Umbilical cord (tissue), 1 donor: ENCODE measurements at regions not wholly inside any gene's neighbourhood (a gene's known extent, or its start where the extent isn't known, plus 50 kb on each side); places are given as distances from the start of the nearest gene placed in this dataset.
A peak's percentile ranks its signal among the peaks of the same experiment; 100 is the strongest.

Source experiments
- DNase-seq: peaks from one replicate; pipeline ENCODE4 v3.0.0-alpha.2; 2015; ENCODE audit warnings: low spot score

GRCh38 chr5:2187687-2188086 lies 305.0 kb upstream of the IRX4 start:
- DNase-seq: no peak

DNA sequence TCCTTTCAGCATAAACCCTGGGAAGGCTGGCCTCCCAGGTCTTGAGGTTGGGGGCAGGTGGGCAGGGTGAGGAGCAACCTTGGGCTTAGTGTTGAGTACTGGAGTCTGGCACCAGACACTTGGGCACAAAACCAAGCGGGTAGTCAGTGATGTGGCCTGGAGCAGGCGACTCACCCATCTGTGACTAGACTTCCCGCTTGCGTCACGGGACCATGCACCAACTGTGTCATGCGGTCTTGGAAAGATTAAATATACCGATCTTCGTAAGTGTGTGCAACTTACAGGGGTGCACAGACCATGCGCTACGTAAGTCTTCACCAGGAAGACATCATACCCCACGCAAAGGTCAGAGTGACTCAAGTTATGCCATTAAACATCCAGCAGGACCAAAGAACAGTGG lies 304.4 kb upstream of the IRX4 start:
- DNase-seq: no peak

DNA sequence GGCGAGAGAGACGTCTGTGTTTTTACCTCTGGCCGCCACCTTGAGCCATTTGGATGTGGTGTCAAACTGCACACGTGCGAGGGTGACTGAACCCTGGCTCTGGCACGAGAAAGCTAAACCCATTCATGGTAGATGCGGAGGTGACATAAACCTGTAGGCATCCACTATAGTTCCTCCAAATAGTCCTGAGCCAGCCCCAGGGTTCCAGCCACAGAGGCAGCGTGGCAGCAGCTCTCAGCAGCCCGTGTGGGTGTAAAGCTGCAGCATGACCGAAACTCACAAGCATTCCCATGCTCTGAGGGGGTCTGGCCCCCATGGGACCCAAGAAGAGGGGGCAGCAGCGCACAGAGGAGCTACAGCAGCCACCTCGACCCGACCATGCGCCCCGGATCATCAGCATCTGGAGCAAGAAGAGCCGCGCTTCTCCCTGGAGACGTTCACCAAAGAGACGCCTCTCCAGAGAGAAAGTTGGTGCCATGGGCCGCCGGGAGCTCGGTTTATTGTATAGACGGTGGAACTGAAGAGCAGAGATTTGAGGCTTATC lies 303.8 kb upstream of the IRX4 start:
- DNase-seq: no peak

DNA sequence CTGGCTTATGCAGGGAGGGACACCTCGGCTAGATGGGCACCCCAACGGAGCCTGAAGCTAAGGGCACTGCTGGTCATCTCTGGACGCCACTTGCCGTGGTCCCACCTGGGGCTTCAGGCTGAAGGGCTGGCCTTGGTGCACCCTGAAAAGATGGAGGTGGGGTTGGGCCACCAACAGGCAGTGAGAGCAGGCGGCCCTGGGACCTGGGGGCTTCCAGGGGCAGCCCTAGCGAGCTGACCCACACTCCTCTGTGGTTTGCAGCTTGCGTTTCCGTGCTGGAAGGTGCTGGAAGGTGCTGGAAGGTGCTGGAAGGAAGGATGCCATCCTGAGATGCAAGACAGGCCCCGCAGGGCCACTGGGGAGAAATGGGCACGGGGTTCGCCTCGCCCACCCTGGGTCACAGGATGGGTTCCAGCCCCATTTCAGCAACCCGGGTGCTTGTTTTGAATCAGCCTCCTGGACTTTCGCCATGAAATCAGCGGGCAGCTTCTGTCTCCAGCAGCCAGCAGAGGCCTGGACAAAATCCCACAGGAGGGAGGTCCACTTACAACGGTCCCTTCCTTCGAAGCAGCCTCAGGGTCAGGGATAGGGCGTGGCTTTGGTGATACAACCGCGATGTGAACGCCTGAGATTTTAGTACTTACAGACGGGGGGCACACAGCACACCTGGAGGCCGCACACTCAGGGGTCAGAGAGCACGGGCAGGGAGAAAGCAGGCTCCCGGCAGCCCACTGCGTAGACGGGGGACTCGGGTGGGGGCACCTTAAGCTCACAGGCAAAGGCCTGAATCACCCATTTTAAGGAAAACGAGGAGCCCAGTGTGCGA lies 303.1 kb upstream of the IRX4 start:
- no peak for DNase-seq

DNA sequence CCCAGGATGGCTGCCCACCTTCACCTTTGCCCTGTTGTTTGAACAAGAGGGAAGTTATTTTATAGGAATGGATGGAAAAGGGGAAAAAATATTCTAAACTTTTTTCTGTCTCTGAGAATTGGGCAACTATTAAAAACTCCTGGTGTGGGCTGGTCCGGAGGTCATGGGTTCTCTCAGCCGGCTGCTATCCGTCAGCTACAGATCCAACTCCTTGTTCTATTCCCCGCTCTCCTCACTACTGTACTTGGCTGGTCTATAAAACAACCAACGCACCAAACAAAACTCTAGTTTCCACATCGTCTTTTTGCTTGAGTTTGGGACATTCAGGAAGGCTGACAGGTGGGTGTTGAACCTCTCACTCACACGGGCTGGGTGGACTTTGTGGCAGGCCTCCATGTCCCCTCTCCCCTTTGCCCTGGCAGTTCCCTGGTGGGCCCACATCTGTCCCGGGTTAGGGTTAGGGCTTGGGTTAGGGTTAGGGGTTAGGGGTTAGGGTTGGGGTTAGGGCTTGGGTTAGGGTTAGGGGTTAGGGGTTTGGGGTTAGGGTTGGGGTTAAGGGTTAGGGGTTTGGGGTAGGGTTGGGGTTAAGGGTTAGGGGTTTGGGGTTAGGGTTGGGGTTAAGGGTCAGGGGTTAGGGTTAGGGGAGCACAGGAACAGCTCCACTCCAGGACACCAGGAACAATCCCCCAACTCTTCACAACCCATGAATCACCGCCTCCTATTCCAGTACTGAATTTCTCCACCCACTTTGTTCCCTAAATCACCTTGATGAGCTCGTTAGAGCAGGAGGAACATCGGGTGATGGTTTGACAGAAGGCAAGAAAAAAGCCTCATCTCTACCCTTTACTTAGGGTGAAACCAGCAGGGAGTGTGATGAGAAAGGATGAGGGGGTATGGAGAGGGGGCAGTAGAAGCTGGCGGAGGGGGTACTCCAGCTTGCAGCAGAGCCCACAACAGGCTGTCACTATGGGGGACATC lies 302.1 kb upstream of the IRX4 start:
- DNase-seq: no peak

GRCh38 chr5:2184026-2184366 lies 301.3 kb upstream of the IRX4 start:
- peak; percentile 44 for DNase-seq

DNA sequence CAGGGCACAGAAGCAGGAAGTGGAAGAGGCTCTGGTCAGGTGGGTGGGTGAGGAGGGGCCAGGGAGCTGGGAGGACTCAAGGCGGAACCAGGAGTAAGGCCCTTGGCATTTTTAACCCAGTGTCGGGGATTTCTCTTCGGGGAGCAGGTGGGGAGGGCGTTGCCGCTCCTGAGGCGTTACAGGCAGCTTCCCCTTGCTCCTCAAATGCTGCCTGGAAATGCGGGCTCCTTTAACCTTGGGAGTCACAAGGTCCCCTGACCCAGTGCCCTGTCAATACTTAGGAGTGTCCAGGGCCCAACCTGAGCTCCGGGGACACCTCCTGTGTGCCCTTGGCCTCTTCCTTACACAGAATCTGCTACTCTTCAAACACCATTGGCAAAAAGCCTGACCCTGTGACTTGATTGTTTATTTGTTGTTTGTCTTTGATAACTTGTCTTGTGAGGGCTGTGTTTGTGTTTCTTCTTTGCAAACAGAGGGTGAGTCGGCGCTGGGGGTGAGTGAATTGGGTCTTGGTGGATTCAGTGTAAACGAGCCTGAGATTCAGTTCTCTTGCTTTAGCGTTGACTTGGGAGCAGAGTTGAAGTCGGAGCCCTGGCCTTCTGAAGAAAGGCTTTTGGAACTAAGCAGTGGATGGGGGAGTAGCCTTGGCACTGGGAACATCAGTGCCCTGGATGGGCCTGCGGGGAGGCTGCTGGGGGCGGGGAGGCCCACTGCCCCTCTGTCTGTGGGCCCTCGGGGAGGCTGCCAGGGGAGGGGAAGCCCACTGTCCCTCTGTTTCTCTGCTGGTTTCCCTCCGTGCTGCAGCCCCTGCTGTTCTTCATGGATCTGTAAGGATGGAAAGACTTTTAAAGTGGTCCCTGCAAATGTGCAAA lies 300.7 kb upstream of the IRX4 start:
- DNase-seq: no peak

DNA sequence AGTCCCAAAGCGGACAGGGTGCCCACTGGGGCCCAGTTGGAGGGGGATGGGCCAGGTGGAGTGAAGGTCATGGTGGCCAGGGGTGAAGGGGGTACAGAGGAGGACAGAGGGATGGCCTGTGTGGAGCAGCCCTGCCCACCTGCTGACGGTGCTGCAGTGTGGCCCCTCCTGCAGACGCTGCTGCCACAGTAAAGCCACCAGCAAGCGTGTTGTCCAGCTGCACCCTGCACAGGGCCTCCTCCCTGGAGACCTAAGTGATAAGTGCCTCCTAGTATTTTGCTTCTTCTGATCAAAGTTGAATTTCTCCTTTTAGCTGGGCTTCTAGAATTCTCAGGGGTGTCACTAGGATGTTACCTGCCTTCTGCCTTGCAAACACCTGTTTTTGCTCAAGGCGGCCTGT lies 299.3 kb upstream of the IRX4 start:
- no peak for DNase-seq

- DNase-seq: no peak
Observed at GRCh38 chr5:2181557-2181956, 298.8 kb upstream of the IRX4 start.

DNA sequence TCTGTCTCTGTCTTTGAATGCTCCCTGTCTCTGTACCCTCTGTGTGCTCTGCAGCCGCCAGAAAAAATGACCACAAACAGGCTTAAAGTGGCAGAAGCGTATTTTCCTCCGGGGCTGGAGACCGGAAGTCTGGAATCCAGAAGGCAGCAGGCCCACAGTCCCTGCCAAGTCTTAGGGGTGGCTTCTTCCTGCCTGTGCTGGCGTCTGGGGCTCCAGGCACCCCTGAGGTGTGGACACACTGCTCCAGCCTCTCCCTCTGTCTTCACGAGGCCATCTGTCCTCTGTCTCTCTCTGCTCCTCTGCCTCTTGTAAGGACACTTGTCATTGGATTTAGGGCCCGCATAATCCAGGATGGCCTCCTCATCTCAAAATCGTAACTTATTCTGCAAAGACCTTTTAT lies 298.4 kb upstream of the IRX4 start:
- DNase-seq: peak; percentile 42

DNA sequence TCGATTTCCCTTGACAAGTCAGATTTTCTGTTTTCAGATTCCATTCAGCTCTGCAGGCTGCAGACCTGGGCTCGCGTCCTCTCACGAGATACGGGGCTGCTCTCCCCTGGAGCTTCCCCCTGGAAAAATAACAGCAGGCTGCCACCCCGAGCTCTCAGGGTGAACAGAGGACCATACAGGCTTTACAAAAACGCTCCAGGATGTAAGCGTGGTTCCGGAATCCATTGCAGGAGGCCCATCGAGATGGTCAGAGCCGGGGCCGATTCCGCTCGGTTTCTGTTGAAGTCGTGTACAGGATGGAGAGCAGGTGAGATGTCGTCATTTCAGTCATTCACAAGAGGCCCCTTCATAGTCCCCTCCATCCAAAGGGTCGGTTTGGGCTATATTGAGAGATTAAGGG lies 297.7 kb upstream of the IRX4 start:
- no peak for DNase-seq

DNA sequence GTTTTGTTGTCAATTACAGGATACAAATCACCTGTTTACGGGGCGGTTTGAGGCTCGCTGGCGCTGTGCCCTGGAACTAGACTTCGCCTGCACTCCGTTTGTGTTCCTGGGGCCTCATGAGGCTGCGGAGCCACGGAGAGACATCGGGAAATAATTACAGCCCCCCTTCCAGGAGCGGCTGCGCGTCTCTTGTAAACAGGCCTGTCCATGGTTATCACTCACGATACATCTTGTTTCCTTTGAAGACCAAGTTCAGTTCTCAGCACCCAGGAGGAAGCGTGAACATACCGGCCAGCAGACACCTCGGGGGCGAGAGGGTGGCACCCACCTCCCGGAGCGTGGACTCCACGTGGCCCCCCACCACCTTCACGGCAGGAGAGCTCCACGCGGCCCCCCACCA lies 297.1 kb upstream of the IRX4 start:
- no peak for DNase-seq

DNA sequence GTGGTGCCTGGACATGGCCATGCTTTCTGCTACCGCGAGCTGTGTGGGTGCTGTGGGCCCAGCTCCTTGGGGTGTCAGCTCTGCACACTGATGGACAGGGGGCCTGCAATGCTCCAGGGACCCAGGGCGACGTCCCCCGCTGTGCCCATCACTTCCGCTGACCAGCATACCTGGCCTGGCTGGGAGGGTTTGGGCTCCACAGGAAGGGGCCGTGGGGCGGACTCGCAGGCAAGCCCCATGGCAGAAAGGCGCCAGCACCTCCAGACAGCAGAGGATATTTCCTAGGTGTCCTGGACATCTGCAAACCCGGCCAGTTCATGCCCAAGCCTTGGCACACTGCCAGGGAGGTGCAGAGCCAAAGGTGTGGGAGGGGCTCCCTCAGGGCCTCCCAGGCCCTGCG lies 295.8 kb upstream of the IRX4 start:
- no peak for DNase-seq

DNA sequence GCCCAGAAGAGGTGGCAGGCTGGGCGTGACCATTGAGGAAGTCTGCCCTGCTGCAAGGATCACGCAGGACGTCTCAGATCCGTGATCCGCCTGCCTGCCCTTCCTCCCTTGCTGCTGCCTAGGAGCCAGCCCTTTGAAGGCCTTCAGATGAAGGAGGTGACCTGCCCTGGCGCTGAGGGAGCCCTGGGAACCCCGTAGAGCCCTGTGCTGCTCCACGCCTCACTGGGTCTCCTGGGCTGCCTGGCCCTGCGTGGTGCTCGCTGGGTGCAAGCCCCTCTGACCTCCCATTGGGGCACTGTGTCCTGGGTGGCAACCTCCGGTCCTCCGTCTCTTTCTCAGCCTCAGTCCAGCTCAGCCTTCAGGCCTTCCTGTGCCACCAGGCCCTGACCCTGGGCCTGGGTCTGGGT lies 295.3 kb upstream of the IRX4 start:
- DNase-seq: no peak

DNA sequence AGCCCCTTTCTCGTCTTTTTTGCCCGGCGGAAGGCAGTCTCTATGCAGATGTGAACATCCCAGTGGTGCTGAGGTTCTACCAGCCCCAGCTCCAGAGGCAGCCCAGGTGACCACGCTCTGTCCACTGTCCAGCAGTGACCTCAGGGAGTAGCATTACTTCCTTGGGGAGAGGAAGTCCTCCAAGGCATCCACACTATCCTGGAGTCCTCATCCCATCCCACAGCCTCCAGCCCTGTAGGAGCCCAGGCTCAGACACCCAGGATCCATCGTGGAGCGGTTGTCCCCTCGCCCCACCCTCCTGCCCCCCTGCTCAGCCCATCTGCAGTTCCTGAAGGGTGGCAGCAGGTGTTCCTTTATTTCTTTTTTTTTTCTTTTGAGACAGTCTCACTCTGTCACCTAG lies 294.5 kb upstream of the IRX4 start:
- no peak for DNase-seq

- peak; percentile 7 for DNase-seq
Observed at GRCh38 chr5:2176581-2176980, 293.9 kb upstream of the IRX4 start.

- no peak for DNase-seq
Observed at GRCh38 chr5:2175842-2176404, 293.2 kb upstream of the IRX4 start.

DNA sequence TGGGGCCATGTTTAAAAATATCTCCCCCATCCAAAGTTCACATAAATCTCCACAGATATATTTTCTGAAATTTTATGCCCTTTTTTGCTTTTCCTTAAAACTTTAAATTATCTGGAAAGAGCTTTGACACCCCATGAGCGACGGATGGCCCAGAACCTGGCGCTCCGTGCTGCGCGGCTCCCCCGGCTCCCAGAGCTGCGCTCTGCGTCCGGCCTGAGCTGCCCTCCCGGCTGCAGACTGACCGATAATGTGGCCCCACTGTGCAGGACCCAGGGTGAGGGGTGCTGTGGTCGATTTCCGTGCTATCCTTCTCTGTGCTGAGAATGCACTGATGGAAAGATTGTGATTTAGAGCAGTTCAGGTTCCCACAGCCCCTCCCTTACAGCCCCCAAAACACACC lies 292.3 kb upstream of the IRX4 start:
- no peak for DNase-seq

GRCh38 chr5:2174538-2174937 lies 291.8 kb upstream of the IRX4 start:
- DNase-seq: no peak

- no peak for DNase-seq
Observed at GRCh38 chr5:2173151-2173834, 290.6 kb upstream of the IRX4 start.

GRCh38 chr5:2172471-2172870 lies 289.7 kb upstream of the IRX4 start:
- no peak for DNase-seq
